Ascending aorta (tissue), 2 donors: ENCODE measurements at regions not wholly inside any gene's neighbourhood (a gene's known extent, or its start where the extent isn't known, plus 50 kb on each side); places are given as distances from the start of the nearest gene placed in this dataset.

Source experiments
- DNase-seq, 2 donors: peaks; one replicate each; pipeline ENCODE4 v3.0.0-alpha.2; 2019; ENCODE audit warnings: low spot score in 2 of 2
- H3K27ac ChIP-seq, 2 donors: fragments of 200-600 bp; sonication (generic); one replicate each; pipeline ENCODE4 v1.5.1; 2016 to 2017; ENCODE audit warnings: mild to moderate bottlenecking in 1 of 2
- H3K27me3 ChIP-seq: fragments of 200-600 bp; sonication (generic); one replicate; pipeline ENCODE4 v1.5.1; 2017
- H3K36me3 ChIP-seq, 2 donors: fragments of 200-600 bp; sonication (generic); one replicate each; pipeline ENCODE4 v1.5.1; 2016
- H3K4me1 ChIP-seq, 2 donors: fragments of 200-600 bp; sonication (generic); one replicate each; pipeline ENCODE4 v1.5.1; 2016 to 2017; ENCODE audit warnings: mild to moderate bottlenecking in 1 of 2
- H3K4me3 ChIP-seq, 2 donors: fragments of 200-600 bp; sonication (generic); one replicate each; pipeline ENCODE4 v1.5.1; 2016 to 2017; ENCODE audit warnings: mild to moderate bottlenecking in 1 of 2
- H3K9me3 ChIP-seq, 2 donors: fragments of 200-600 bp; sonication (generic); one replicate each; pipeline ENCODE4 v1.5.1; 2016
- CTCF ChIP-seq, 3 experiments: fragments of 200-600 bp in 2 of 3; fragments of 450-650 bp in 1 of 3; sonication (generic) in 2 of 3; IDR thresholded peaks; one replicate each; pipeline ENCODE4 v1.5.1; 2016 to 2019; ENCODE audit warnings: antibody characterized with exemption in 3 of 3, mild to moderate bottlenecking in 1 of 3, moderate library complexity in 1 of 3
- intact Hi-C: fragments of 100-400 bp; cut with DNase I; formaldehyde crosslinking; loops from one replicate; pipeline ENCODE4 v1.15.1; 2023

- Histone ChIP-seq H3K4me1 (no peaks in the 10 kb centered on the region), H3K9me3 (no peaks in the 10 kb centered on the region), H3K27me3 (no peaks in the 10 kb centered on the region), H3K4me3 (no peak overlapping the region), H3K36me3 (no peaks in the 10 kb centered on the region), H3K27ac (no peak overlapping the region)
- no peak for TF ChIP-seq CTCF (IDR thresholded peaks at IDR 0.05)
- no peak for DNase-seq
- intact Hi-C loops = no loop called here
Observed at GRCh38 chr12:105699209-105699608, 368.7 kb downstream of the C12orf75 start.

DNA sequence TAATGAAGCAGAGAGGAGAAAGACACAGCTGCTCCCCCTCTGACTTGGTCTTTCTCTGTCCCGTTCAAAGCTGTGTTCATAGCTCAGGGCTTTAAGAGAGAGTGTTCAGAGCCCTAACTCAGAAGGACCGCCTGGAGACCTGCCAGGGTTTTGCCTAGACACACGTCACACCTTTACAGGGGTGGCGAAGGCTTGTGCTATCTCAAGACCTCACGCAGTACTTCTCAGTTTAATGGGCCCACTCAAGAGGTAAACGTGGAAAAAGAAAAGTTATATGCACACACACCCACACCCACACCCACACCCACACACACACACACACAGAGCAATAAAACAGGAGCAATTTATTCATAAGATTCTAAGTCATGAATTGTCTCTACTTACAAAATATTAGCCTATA, 374.3 kb downstream of the C12orf75 start:
- DNase-seq = no peak
- TF ChIP-seq CTCF (IDR thresholded peaks at IDR 0.05) = no peak
- Histone ChIP-seq H3K27ac (peak overlapping the region; percentile 74 to 83), H3K9me3 (no peaks in the 10 kb centered on the region), H3K4me3 (no peak overlapping the region), H3K36me3 (no peaks in the 10 kb centered on the region), H3K27me3 (no peaks in the 10 kb centered on the region), H3K4me1 (peaks cover 0 to 18% of the 10 kb centered on the region in 2 donors)
- intact Hi-C loops = loop anchor here (1.0 to 5.0 kb wide), 5 partner anchors 158 to 518 kb away; no protein-coding TSS in a partner anchor

GRCh38 chr12:105705235-105705634, 374.7 kb downstream of the C12orf75 start:
- H3K9me3 ChIP-seq = no peaks in the 10 kb centered on the region
- peaks cover 0 to 18% of the 10 kb centered on the region in 2 donors for H3K4me1 ChIP-seq
- H3K27me3 ChIP-seq = no peaks in the 10 kb centered on the region
- H3K4me3 ChIP-seq = no peak overlapping the region
- H3K27ac ChIP-seq = peak overlapping the region; percentile 74 to 83
- no peak for DNase-seq
- intact Hi-C loops = loop anchor here (1.0 to 5.0 kb wide), 5 partner anchors 157 to 517 kb away; no protein-coding TSS in a partner anchor
- no peaks in the 10 kb centered on the region for H3K36me3 ChIP-seq
- TF ChIP-seq CTCF (IDR thresholded peaks at IDR 0.05) = no peak

DNA sequence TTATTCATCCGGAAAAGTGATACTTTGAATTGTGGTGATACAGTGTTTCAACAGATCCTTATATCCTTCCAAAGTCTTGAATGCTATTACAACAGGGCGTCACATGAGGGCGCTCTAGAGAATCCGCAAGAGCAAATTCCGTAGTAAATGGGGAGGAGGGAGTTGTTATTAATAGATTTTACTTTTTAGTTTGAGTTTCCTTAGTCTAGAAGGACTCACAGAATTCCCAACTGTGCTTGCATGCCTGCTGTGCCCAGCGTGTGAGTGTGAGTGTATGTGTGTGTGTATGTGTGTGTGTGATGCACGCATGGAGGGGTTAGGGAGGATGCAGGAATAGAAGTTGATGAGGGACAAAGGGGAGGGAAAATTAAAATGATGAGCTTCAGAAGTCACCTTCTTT, 375.3 kb downstream of the C12orf75 start:
- Histone ChIP-seq H3K4me1 (peaks cover 0 to 18% of the 10 kb centered on the region in 2 donors), H3K27me3 (no peaks in the 10 kb centered on the region), H3K4me3 (no peak overlapping the region), H3K36me3 (no peaks in the 10 kb centered on the region), H3K27ac (peak overlapping the region; percentile 74 to 83), H3K9me3 (no peaks in the 10 kb centered on the region)
- DNase-seq = peak in 1 of 2 donors; percentile 82
- TF ChIP-seq CTCF (IDR thresholded peaks at IDR 0.05) = peak; percentile 57 to 90 (median 84)
- intact Hi-C loops = loop anchor here (1.0 to 5.0 kb wide), 6 partner anchors 157 to 517 kb away; no protein-coding TSS in a partner anchor

- intact Hi-C loops = loop anchor here (2.0 to 5.0 kb wide), 5 partner anchors 156 to 516 kb away; no protein-coding TSS in a partner anchor
- H3K4me1 ChIP-seq = peaks cover 0 to 18% of the 10 kb centered on the region in 2 donors
- no peak for TF ChIP-seq CTCF (IDR thresholded peaks at IDR 0.05)
- H3K27ac ChIP-seq = peak overlapping the region; percentile 74 to 83
- DNase-seq = peak; percentile 47 to 77
- no peaks in the 10 kb centered on the region for H3K27me3 ChIP-seq
- no peaks in the 10 kb centered on the region for H3K9me3 ChIP-seq
- no peaks in the 10 kb centered on the region for H3K36me3 ChIP-seq
- no peak overlapping the region for H3K4me3 ChIP-seq
Observed at GRCh38 chr12:105706321-105706972, 376.0 kb downstream of the C12orf75 start.
